22Rv1 (cell line): ENCODE measurements at regions not wholly inside any gene's neighbourhood (a gene's known extent, or its start where the extent isn't known, plus 50 kb on each side); places are given as distances from the start of the nearest gene placed in this dataset.

ENCODE experiments used
- H3K27ac ChIP-seq: fragments of 450-650 bp; 2 replicates; pipeline ENCODE4 v1.5.1; 2017
- ZFX ChIP-seq: fragments of 450-650 bp; IDR thresholded peaks from 2 replicates; pipeline ENCODE4 v1.6.1; 2017; ENCODE audit warnings: antibody characterized with exemption, borderline replicate concordance
- TF ChIP-seq, protein P1 (sequence below): fragments of 450-650 bp; IDR thresholded peaks from 2 replicates; pipeline ENCODE4 v1.5.1; 2017; ENCODE audit warnings: mild to moderate bottlenecking

DNA sequence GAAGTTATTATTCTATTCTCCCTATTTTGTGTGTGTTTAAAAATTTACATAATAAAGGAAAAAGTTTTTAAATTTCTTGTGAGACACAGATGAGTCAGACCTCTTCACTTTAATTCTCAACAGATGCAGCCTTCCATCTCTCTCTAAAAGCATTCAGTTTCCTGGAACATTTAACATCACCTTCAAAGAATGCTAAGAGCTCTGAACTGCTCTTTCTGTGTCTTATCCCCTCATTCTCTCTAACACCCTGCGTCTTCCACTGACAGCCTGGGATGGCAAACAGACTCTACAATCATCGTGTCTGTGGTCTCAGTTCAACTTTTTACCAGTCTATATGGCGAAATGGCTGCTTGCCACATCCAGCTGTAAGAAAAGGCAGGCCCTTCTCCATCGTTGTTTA is 173.0 kb downstream of the HINT1 start:
- no peak overlapping the region for H3K27ac ChIP-seq
- TF ChIP-seq, protein P1, sequence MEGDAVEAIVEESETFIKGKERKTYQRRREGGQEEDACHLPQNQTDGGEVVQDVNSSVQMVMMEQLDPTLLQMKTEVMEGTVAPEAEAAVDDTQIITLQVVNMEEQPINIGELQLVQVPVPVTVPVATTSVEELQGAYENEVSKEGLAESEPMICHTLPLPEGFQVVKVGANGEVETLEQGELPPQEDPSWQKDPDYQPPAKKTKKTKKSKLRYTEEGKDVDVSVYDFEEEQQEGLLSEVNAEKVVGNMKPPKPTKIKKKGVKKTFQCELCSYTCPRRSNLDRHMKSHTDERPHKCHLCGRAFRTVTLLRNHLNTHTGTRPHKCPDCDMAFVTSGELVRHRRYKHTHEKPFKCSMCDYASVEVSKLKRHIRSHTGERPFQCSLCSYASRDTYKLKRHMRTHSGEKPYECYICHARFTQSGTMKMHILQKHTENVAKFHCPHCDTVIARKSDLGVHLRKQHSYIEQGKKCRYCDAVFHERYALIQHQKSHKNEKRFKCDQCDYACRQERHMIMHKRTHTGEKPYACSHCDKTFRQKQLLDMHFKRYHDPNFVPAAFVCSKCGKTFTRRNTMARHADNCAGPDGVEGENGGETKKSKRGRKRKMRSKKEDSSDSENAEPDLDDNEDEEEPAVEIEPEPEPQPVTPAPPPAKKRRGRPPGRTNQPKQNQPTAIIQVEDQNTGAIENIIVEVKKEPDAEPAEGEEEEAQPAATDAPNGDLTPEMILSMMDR = no peak
- TF ChIP-seq ZFX = no peak

DNA sequence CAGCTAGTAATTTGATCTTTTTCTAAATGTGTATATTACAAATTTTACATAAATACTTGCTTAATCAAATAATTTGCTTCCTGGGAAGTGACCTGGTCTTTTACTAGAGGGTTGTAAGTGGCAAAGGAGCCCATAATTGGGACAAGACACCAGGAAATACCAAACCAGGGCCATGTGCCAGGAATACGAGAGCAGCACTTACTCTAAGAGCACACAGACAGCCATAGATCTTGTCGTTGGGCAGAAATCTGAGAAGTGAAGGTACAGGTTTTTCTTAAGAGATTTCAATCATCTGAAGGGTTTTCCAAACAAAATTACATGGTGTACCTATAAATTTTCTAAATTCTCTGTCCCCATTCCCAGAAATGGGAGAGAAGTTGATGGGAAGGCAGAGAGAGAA is 179.3 kb downstream of the HINT1 start:
- H3K27ac ChIP-seq = no peak overlapping the region
- no peak for TF ChIP-seq ZFX
- TF ChIP-seq, protein P1 = no peak

- H3K27ac ChIP-seq = no peak overlapping the region
- TF ChIP-seq, protein P1 = no peak
- no peak for TF ChIP-seq ZFX
Observed at GRCh38 chr5:130981663-130982062, 183.4 kb downstream of the HINT1 start.

DNA sequence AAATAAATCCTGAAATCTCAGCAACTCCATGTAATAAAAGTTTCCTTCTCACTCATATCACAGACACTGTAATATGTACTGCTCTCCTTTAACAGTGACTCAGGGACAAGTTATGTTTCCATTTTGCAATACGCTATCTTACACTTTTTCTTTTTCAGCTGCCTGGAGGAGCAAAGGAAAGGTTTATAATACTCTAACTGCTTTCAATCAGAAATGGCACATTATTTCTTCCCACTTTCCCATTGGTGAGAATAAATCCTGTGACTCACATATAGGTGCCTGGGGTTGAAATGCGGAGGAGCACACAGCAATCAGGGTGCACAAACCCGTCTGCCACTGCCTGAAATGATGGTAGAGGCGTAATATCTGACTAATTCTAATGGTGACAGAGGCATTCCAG is 186.6 kb downstream of the HINT1 start:
- H3K27ac ChIP-seq = no peak overlapping the region
- TF ChIP-seq ZFX = no peak
- TF ChIP-seq, protein P1 = no peak

DNA sequence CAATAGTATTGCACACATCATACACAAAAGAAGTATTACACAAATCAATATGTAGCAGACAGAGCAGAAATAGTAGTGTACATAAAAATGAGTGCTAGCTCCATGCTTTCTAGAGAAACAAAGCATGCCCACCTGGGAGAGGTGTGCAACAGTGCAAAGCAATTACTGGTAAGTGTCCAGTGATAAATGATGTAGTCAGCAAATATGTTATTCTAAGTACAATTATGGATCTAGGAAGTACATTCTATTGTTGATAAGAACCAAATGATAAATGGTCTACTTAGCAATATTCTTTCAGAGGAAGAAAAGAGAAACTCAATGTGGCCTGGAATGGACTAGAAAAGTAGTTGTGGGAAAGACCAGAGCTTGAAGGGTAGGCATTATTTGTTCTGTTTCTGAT is 188.6 kb downstream of the HINT1 start:
- TF ChIP-seq, protein P1 = no peak
- TF ChIP-seq ZFX = no peak
- no peak overlapping the region for H3K27ac ChIP-seq

DNA sequence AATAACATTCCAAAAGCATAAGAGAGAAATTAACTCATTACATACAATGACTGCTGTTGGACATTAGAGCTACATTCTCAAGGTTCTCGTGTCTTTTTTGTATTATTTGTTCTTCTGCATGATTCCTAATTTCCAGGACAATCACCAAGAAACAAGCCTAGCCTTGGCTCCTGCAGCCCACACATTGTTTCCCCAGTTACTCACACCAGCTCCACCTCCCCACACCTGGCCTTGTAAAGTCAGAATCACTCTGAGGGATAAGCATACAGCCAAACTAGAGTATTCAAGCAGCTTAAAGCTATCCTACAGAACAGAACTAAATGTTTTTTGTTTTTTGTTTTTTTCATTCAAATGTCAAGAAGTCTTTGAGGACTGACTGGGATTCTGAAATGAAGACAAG is 189.2 kb downstream of the HINT1 start:
- TF ChIP-seq, protein P1 = no peak
- TF ChIP-seq ZFX = no peak

DNA sequence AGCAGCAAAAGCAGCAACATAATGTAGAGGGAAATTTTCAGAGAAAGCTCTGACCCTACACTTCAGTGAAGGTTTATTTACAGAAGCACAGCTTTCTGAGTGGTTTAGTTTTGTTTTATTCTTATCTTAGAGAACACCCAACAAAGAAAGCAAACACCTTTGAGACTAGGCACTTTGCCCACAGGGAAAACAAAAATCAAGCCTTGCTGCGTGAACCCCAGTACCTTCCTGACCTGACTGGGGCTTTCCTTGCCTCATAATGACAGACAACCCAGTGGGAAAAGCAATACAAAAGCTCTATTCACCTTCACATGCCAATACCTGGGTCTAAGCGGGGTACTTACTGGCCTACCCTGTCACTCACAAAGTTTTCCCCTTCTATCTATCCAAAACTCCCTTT is 189.8 kb downstream of the HINT1 start:
- no peak overlapping the region for H3K27ac ChIP-seq
- TF ChIP-seq ZFX = no peak
- TF ChIP-seq, protein P1 = no peak

More for the DNA sequence above, 189.2 kb downstream of the HINT1 start:
- H3K27ac ChIP-seq = no peak overlapping the region
